ENCODE measurements at regions not wholly inside any gene's neighbourhood (a gene's known extent, or its start where the extent isn't known, plus 50 kb on each side); places are given as distances from the start of the nearest gene placed in this dataset.

GRCh38 chr3:186461141-186461540 is 83.0 kb downstream of the CRYGS start:
- no peak for TF ChIP-seq CTCF (conservative IDR thresholded peaks at IDR 0.05)
- Mint-ChIP-seq H3K9me3 (peaks cover 4% of the 10 kb centered on the region), H3K27ac (ENCODE audit: unreplicated experiment) (no peak overlapping the region), H3K36me3 (ENCODE audit: low read depth) (no peaks in the 10 kb centered on the region), H3K4me3 (no peak overlapping the region), H3K27me3 (ENCODE audit: low read depth) (peaks cover 8% of the 10 kb centered on the region), H3K4me1 (peaks cover 8% of the 10 kb centered on the region)
- no peak for DNase-seq (ENCODE audit: low read depth, low spot score)

- Mint-ChIP-seq H3K4me1 (peaks cover 8% of the 10 kb centered on the region), H3K36me3 (ENCODE audit: low read depth) (no peaks in the 10 kb centered on the region), H3K9me3 (peaks cover under 1% of the 10 kb centered on the region), H3K27ac (ENCODE audit: unreplicated experiment) (no peak overlapping the region), H3K4me3 (no peak overlapping the region), H3K27me3 (ENCODE audit: low read depth) (peaks cover 8% of the 10 kb centered on the region)
- DNase-seq (ENCODE audit: low read depth, low spot score), result no peak
- TF ChIP-seq CTCF (conservative IDR thresholded peaks at IDR 0.05), result no peak
These were observed 85.1 kb downstream of the CRYGS start for GRCh38 chr3:186459108-186459467.

GRCh38 chr3:186458306-186459107 is 85.7 kb downstream of the CRYGS start:
- no peaks in the 10 kb centered on the region for H3K36me3 Mint-ChIP-seq (ENCODE audit: low read depth)
- H3K9me3 Mint-ChIP-seq, result no peaks in the 10 kb centered on the region
- no peak for DNase-seq (ENCODE audit: low read depth, low spot score)
- no peak overlapping the region for H3K4me3 Mint-ChIP-seq
- TF ChIP-seq CTCF (conservative IDR thresholded peaks at IDR 0.05), result no peak
- H3K4me1 Mint-ChIP-seq, result peaks cover 8% of the 10 kb centered on the region
- H3K27me3 Mint-ChIP-seq (ENCODE audit: low read depth), result peaks cover 8% of the 10 kb centered on the region
- no peak overlapping the region for H3K27ac Mint-ChIP-seq (ENCODE audit: unreplicated experiment)

- no peak for TF ChIP-seq CTCF (conservative IDR thresholded peaks at IDR 0.05)
- no peaks in the 10 kb centered on the region for H3K36me3 Mint-ChIP-seq (ENCODE audit: low read depth)
- H3K4me3 Mint-ChIP-seq, result no peak overlapping the region
- no peaks in the 10 kb centered on the region for H3K9me3 Mint-ChIP-seq
- peaks cover 8% of the 10 kb centered on the region for H3K4me1 Mint-ChIP-seq
- DNase-seq (ENCODE audit: low read depth, low spot score), result no peak
- H3K27ac Mint-ChIP-seq (ENCODE audit: unreplicated experiment), result no peak overlapping the region
- peaks cover 8% of the 10 kb centered on the region for H3K27me3 Mint-ChIP-seq (ENCODE audit: low read depth)
These were observed 86.9 kb downstream of the CRYGS start for GRCh38 chr3:186457236-186457635.

GRCh38 chr3:186456731-186457191 is 87.4 kb downstream of the CRYGS start:
- DNase-seq (ENCODE audit: low read depth, low spot score), result no peak
- Mint-ChIP-seq H3K36me3 (ENCODE audit: low read depth) (no peaks in the 10 kb centered on the region), H3K4me1 (peaks cover 8% of the 10 kb centered on the region), H3K27ac (ENCODE audit: unreplicated experiment) (no peak overlapping the region), H3K27me3 (ENCODE audit: low read depth) (peaks cover 8% of the 10 kb centered on the region), H3K9me3 (no peaks in the 10 kb centered on the region), H3K4me3 (no peak overlapping the region)
- TF ChIP-seq CTCF (conservative IDR thresholded peaks at IDR 0.05), result no peak

All from neural crest cell (in vitro differentiated cells).